ACHN (cell line): ENCODE measurements at regions not wholly inside any gene's neighbourhood (a gene's known extent, or its start where the extent isn't known, plus 50 kb on each side); places are given as distances from the start of the nearest gene placed in this dataset.

Source experiments
- DNase-seq: peaks from one replicate; pipeline ENCODE4 v3.0.0-alpha.2; 2015
- in situ Hi-C: cut with HindIII; loops from 2 replicates; pipeline ENCODE4 v1.10.0; 2017; ENCODE audit warnings: low sequenced_read_pairs, low pct_ligation_motif_present, low pct_unique_long_range_greater_than_20kb

GRCh38 chr5:23389291-23390101 lies 117.9 kb upstream of the PRDM9 start:
- no peak for DNase-seq
- in situ Hi-C loops = no loop called here

- in situ Hi-C loops = no loop called here
- DNase-seq = no peak
These were observed 122.4 kb upstream of the PRDM9 start for GRCh38 chr5:23385036-23385435.

GRCh38 chr5:23372177-23372576 lies 135.2 kb upstream of the PRDM9 start:
- in situ Hi-C loops = no loop called here
- DNase-seq = no peak

DNA sequence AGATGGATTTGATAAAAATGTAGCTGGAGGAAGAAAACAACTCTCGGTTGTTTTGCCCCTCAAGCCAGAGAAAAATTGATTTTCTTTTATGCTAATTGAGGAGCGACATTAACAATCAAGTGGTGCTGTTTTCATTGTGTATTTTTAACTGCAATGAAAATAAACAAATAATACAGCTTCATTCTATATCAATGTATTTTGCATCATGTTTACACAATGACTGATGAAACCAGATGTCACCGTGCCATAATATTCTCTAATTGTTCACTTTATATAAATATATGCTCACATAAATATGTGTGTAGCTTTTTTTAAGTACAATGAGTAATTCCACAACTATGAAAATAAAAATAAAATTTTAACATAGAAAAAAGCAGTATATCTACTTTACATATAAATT lies 139.0 kb upstream of the PRDM9 start:
- in situ Hi-C loops = no loop called here
- DNase-seq = no peak

GRCh38 chr5:23367874-23368273 lies 139.5 kb upstream of the PRDM9 start:
- no peak for DNase-seq
- in situ Hi-C loops = no loop called here

DNA sequence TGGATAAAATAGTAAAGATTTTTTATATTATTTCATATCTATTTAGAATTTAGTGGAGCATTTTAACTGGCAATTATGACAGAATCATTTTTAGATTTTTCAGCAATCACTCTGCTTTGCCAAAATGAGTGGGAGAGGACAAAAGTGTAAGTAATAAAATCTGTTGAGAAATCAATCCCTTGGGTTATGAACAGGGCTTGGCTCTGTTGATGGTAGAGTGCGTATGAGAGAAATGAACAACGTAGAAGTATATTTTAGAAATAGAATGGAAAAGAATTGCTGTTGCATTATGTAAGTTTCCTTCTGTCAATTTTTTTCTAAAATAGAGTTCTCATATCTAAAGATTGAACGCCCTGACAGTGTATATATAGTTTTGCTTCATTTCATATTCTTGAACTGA lies 154.1 kb upstream of the PRDM9 start:
- DNase-seq = no peak
- in situ Hi-C loops = no loop called here

DNA sequence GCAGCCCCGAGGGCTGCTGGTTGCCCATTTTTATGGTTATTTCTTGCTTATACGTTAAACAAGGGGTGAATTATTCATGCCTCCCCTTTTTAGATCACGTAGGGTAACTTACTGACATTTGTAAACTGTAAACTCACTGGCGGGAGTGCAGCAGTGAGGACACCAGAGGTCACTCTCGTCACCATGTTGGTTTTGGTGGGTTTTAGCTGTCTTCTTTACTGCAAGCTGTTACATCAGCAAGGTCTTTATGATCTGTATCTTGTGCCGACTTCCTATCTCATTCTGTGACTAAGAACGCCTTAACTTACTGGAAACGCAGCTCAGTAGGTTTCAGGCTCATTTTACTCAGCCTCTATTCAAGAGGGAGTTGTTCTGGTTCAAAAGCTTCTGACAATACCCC lies 155.0 kb upstream of the PRDM9 start:
- in situ Hi-C loops = no loop called here
- DNase-seq = peak; percentile 2

GRCh38 chr5:23343121-23343520 lies 164.3 kb upstream of the PRDM9 start:
- in situ Hi-C loops = no loop called here
- DNase-seq = no peak

- in situ Hi-C loops = no loop called here
- peak; percentile 19 for DNase-seq
These were observed 174.7 kb upstream of the PRDM9 start for GRCh38 chr5:23332650-23333251.

GRCh38 chr5:23330726-23331125 lies 176.7 kb upstream of the PRDM9 start:
- DNase-seq = no peak
- in situ Hi-C loops = no loop called here

DNA sequence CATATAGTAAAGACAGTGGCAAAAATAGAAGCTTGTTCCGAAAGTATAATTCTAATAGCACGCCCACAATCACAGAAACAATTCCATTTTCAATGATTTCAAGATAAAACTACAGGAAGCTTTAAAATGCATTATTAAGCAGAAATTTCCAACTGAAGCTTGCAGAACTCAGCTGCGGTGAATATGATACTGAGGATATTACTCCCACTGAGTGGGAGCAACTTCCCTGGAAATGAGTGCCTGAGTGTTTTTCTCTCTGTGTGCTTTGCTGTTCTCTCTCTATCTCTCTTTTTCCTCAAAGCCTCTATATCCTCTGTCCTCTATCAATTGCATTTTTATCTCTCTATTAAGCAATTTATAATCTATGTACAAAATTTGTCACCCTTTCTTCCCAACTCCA lies 187.5 kb upstream of the PRDM9 start:
- in situ Hi-C loops = no loop called here
- no peak for DNase-seq

DNA sequence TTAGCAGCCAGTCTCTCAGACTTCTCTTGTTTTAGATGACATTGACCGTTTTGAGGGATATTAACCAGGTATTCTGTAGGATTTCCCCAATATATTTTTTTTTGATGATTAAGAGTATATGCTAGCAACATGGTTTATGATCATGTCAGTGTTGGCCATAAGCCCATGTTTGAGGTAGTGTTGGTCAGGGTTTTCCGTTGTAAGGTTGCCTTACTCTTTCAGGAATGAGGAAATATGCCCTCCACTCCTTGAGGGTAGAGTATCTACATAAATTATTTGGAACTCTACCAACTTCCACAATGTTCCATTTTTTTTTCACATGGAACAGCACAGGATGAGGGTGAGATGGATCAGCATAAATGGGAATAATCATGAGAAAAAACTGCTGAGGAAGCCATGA lies 188.4 kb upstream of the PRDM9 start:
- in situ Hi-C loops = no loop called here
- no peak for DNase-seq

DNA sequence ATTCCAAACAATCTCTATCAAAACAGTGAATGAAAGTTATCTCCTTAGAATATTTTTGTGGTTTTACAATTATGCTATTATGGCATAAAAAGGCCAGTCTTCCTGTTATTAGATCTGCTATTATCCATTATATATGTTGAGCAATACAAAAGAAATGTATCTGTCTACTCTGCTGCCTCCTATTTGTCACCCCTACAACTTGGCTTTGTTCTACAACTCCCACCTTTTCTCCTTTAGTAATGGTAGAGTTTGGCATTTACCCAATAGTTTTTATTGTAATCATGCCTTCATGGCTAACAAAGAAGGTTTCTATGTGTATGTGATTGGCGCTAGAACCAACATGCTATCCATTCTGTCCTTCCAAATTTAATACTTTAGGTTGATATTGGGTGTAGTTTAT lies 189.2 kb upstream of the PRDM9 start:
- in situ Hi-C loops = no loop called here
- DNase-seq = no peak

GRCh38 chr5:23316060-23316591 lies 191.3 kb upstream of the PRDM9 start:
- DNase-seq = no peak
- in situ Hi-C loops = no loop called here

- in situ Hi-C loops = no loop called here
- no peak for DNase-seq
These were observed 192.6 kb upstream of the PRDM9 start for GRCh38 chr5:23314827-23315226.

GRCh38 chr5:23305055-23305454 lies 202.4 kb upstream of the PRDM9 start:
- in situ Hi-C loops = no loop called here
- no peak for DNase-seq

DNA sequence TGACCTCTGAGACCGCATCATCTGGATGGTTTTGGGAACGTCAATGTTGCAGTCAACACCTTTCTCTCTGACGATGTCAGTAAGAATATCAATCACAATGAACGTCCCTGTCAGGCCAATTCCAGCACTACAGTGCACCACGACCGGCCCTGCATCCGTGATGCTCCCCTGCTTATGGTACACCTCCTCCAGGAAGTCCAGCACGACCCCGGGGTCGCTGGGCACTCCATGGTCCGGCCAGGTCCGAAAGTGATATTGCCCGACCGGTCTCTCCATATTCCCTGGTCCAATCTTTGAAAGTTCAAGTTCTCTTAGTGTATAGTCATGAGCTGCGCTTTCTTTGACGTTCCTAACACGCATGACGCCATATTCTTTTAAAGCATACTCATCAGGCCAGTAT lies 203.6 kb upstream of the PRDM9 start:
- in situ Hi-C loops = no loop called here
- no peak for DNase-seq

DNA sequence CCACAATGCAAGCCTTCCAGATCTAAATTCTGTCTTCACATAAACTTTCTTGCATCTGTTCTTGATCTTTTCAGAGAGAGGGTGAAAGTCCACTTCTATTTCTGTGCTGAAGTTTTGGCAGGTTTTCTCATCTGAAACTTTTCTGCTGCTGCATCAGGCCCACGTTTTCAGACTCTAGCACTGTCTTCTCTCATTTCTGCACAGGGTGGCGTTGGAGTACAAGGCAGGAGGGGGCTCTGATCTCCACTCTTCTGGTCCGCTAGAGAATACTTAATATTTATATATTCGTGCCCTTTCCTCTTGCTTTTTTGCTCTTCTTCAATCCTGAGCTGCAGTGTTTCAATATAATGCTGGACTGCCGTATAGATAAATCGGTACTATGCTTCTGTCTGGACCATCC lies 204.0 kb upstream of the PRDM9 start:
- DNase-seq = no peak
- in situ Hi-C loops = no loop called here

GRCh38 chr5:23302438-23302837 lies 205.0 kb upstream of the PRDM9 start:
- DNase-seq = peak; percentile 7
- in situ Hi-C loops = no loop called here

GRCh38 chr5:23289162-23289561 lies 218.2 kb upstream of the PRDM9 start:
- in situ Hi-C loops = no loop called here
- no peak for DNase-seq
